ENCODE measurements at regions not wholly inside any gene's neighbourhood (a gene's known extent, or its start where the extent isn't known, plus 50 kb on each side); places are given as distances from the start of the nearest gene placed in this dataset.

DNA sequence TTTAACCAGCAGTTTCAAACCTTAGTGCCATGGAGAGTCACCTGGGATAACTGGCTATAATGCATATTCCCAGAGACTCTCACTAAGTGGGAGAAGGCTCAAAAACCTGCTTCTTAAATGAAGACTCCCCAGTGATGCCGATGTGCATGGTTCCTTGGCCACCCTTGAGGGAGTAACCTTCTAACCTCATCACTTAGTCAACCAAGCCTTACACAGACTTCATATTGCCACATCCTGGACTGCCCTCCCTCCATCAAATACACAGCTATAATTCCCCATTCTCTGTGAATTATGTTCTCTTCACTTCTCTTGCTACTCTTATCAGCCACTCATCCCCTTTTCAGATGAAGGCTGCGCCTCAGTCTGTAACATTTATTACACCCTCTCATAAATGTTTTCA lies 462.9 kb upstream of the RGPD4 start:
- Histone ChIP-seq H3K27ac (no peak overlapping the region), H3K4me3 (no peak overlapping the region), H3K36me3 (no peaks in the 10 kb centered on the region), H3K4me1 (no peaks in the 10 kb centered on the region), H3K27me3 (no peaks in the 10 kb centered on the region), H3K9me3 (no peaks in the 10 kb centered on the region)
- no peak for DNase-seq
- no peak for TF ChIP-seq POLR2A (IDR thresholded peaks at IDR 0.05)
- TF ChIP-seq, protein P1, sequence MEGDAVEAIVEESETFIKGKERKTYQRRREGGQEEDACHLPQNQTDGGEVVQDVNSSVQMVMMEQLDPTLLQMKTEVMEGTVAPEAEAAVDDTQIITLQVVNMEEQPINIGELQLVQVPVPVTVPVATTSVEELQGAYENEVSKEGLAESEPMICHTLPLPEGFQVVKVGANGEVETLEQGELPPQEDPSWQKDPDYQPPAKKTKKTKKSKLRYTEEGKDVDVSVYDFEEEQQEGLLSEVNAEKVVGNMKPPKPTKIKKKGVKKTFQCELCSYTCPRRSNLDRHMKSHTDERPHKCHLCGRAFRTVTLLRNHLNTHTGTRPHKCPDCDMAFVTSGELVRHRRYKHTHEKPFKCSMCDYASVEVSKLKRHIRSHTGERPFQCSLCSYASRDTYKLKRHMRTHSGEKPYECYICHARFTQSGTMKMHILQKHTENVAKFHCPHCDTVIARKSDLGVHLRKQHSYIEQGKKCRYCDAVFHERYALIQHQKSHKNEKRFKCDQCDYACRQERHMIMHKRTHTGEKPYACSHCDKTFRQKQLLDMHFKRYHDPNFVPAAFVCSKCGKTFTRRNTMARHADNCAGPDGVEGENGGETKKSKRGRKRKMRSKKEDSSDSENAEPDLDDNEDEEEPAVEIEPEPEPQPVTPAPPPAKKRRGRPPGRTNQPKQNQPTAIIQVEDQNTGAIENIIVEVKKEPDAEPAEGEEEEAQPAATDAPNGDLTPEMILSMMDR (IDR thresholded peaks at IDR 0.05), result no peak

GRCh38 chr2:107364361-107364950 lies 462.2 kb upstream of the RGPD4 start:
- no peak overlapping the region for H3K27ac ChIP-seq
- H3K9me3 ChIP-seq, result no peaks in the 10 kb centered on the region
- no peak overlapping the region for H3K4me3 ChIP-seq
- TF ChIP-seq POLR2A (IDR thresholded peaks at IDR 0.05), result no peak
- TF ChIP-seq, protein P1 (IDR thresholded peaks at IDR 0.05), result no peak
- H3K27me3 ChIP-seq, result no peaks in the 10 kb centered on the region
- H3K4me1 ChIP-seq, result no peaks in the 10 kb centered on the region
- H3K36me3 ChIP-seq, result no peaks in the 10 kb centered on the region
- DNase-seq, result no peak

DNA sequence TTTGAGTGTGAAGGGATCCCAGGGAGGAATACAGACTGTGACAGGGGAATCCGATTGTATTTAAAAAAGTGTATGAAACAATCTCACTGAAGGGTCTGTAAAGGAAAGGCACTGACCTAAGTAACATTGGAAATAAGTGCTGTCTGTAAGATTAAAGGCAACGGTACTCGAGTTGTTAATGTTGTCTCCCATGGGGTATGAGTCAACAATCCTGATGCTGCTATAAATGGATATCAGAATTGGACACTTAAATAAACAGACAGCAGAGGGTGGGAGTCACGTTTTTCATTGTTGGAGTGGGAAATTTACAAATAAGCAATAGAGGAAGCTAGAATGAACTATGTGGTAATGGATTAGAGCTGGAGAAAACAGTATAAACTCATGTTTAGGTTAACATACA lies 452.4 kb upstream of the RGPD4 start:
- Histone ChIP-seq H3K36me3 (no peaks in the 10 kb centered on the region), H3K27ac (no peak overlapping the region), H3K4me1 (no peaks in the 10 kb centered on the region), H3K4me3 (no peak overlapping the region), H3K27me3 (no peaks in the 10 kb centered on the region), H3K9me3 (no peaks in the 10 kb centered on the region)
- DNase-seq, result no peak
- TF ChIP-seq POLR2A (IDR thresholded peaks at IDR 0.05), result no peak
- TF ChIP-seq, protein P1 (IDR thresholded peaks at IDR 0.05), result no peak

DNA sequence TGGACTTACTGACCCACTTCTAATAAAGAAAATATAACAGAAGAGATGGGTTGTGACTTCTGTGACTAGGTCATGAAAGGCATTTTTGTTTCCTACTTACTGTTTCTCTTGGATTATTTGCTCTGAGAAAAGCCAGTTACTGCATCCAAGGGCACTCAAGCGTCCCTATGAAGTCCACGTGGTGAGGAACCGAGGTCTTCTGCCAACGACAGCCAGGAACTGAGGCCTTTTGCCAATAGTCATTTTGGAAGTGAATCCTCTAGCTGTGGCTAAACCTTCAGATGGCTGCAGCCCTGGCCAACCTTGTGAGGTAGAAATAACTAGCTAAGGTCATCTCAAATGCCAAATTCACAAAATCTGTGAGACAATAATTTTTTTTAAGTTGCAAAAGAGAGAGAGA lies 449.8 kb upstream of the RGPD4 start:
- no peaks in the 10 kb centered on the region for H3K36me3 ChIP-seq
- TF ChIP-seq, protein P1 (IDR thresholded peaks at IDR 0.05), result no peak
- TF ChIP-seq POLR2A (IDR thresholded peaks at IDR 0.05), result no peak
- no peak overlapping the region for H3K27ac ChIP-seq
- no peak overlapping the region for H3K4me3 ChIP-seq
- no peak for DNase-seq
- H3K9me3 ChIP-seq, result no peaks in the 10 kb centered on the region
- no peaks in the 10 kb centered on the region for H3K4me1 ChIP-seq
- H3K27me3 ChIP-seq, result no peaks in the 10 kb centered on the region

DNA sequence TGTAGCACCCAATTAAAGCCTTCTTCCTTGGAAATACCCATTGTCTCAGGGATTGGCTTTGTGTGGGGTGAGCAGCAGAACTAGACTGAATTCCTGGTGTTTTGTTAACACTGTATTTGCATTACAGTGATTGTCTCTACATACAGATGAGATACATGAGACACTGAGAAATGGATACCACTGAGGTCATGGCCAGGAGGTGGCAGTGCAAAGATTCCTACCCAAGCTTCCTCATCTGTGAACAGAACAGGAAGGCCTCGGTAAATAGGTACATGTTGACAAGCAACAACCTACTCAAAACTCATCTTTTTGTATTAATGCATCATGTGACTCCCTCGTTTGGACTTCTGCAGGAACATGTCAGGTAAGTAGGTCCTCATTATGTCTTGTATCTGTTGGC lies 445.8 kb upstream of the RGPD4 start:
- H3K36me3 ChIP-seq, result no peaks in the 10 kb centered on the region
- no peak overlapping the region for H3K27ac ChIP-seq
- H3K27me3 ChIP-seq, result no peaks in the 10 kb centered on the region
- H3K4me3 ChIP-seq, result no peak overlapping the region
- TF ChIP-seq, protein P1 (IDR thresholded peaks at IDR 0.05), result no peak
- no peak for TF ChIP-seq POLR2A (IDR thresholded peaks at IDR 0.05)
- no peak for DNase-seq
- no peaks in the 10 kb centered on the region for H3K4me1 ChIP-seq
- H3K9me3 ChIP-seq, result no peaks in the 10 kb centered on the region

- Histone ChIP-seq H3K27ac (no peak overlapping the region), H3K9me3 (no peaks in the 10 kb centered on the region), H3K36me3 (no peaks in the 10 kb centered on the region), H3K4me1 (no peaks in the 10 kb centered on the region), H3K4me3 (no peak overlapping the region), H3K27me3 (no peaks in the 10 kb centered on the region)
- TF ChIP-seq, protein P1 (IDR thresholded peaks at IDR 0.05), result no peak
- TF ChIP-seq POLR2A (IDR thresholded peaks at IDR 0.05), result no peak
- no peak for DNase-seq
Measured at GRCh38 chr2:107383691-107384090, 443.0 kb upstream of the RGPD4 start.
